H9 (cell line): ENCODE measurements at regions not wholly inside any gene's neighbourhood (a gene's known extent, or its start where the extent isn't known, plus 50 kb on each side); places are given as distances from the start of the nearest gene placed in this dataset.

Source experiments
- DNase-seq: peaks from one replicate; pipeline ENCODE4 v3.0.0-alpha.2; 2017
- H2AFZ ChIP-seq: one replicate; pipeline ENCODE4 v1.6.1; 2013; ENCODE audit warnings: mild to moderate bottlenecking, low read length, control low read depth, moderate library complexity
- H2AK5ac ChIP-seq: 2 replicates; pipeline ENCODE4 v1.6.1; 2013; ENCODE audit warnings: low read length, control low read depth, mixed read lengths; ENCODE audit not compliant: insufficient read length
- H2BK120ac ChIP-seq: one replicate; pipeline ENCODE4 v1.6.1; 2013; ENCODE audit warnings: low read depth, mild to moderate bottlenecking, low read length, control low read depth, inconsistent platforms; ENCODE audit not compliant: poor library complexity, severe bottlenecking
- H2BK12ac ChIP-seq: 2 replicates; pipeline ENCODE4 v1.6.1; 2013; ENCODE audit warnings: low read length, control low read depth, mixed read lengths, low read depth; ENCODE audit not compliant: insufficient read length
- H2BK15ac ChIP-seq: 2 replicates; pipeline ENCODE4 v1.6.1; 2013; ENCODE audit warnings: low read depth, low read length, control low read depth
- H2BK20ac ChIP-seq: one replicate; pipeline ENCODE4 v1.6.1; 2013; ENCODE audit warnings: low read depth, mild to moderate bottlenecking, low read length, control low read depth, inconsistent platforms; ENCODE audit not compliant: poor library complexity, severe bottlenecking
- H2BK5ac ChIP-seq: 2 replicates; pipeline ENCODE4 v1.6.1; 2013; ENCODE audit warnings: low read length, control low read depth, mixed read lengths; ENCODE audit not compliant: insufficient read length
- H3K14ac ChIP-seq: 2 replicates; pipeline ENCODE4 v1.6.1; 2013; ENCODE audit warnings: low read length, control low read depth; ENCODE audit not compliant: insufficient read depth
- H3K18ac ChIP-seq: 2 replicates; pipeline ENCODE4 v1.6.1; 2013; ENCODE audit warnings: low read depth, mild to moderate bottlenecking, mixed read lengths, low read length, control low read depth; ENCODE audit not compliant: insufficient read length
- H3K23ac ChIP-seq: 2 replicates; pipeline ENCODE4 v1.6.1; 2013; ENCODE audit warnings: low read length, control low read depth, mixed read lengths, low read depth; ENCODE audit not compliant: insufficient read length
- H3K23me2 ChIP-seq: 2 replicates; pipeline ENCODE4 v1.6.1; 2013; ENCODE audit warnings: low read depth, mild to moderate bottlenecking, mixed read lengths, low read length, control low read depth; ENCODE audit not compliant: insufficient read length, poor library complexity, severe bottlenecking
- H3K27ac ChIP-seq: 2 replicates; pipeline ENCODE4 v1.5.1; 2013; ENCODE audit warnings: low read length, control low read depth, mixed read lengths, low read depth; ENCODE audit not compliant: insufficient read length
- H3K27me3 ChIP-seq: 2 replicates; pipeline ENCODE4 v1.6.1; 2013; ENCODE audit warnings: low read length, control low read depth, inconsistent platforms; ENCODE audit not compliant: insufficient read depth
- H3K4ac ChIP-seq: 2 replicates; pipeline ENCODE4 v1.6.1; 2013; ENCODE audit warnings: low read depth, mild to moderate bottlenecking, control low read depth, inconsistent platforms, low read length, moderate library complexity
- H3K4me1 ChIP-seq: 2 replicates; pipeline ENCODE4 v1.6.1; 2013; ENCODE audit warnings: low read length, control low read depth, inconsistent platforms; ENCODE audit not compliant: insufficient read depth
- H3K4me2 ChIP-seq: 2 replicates; pipeline ENCODE4 v1.6.1; 2013; ENCODE audit warnings: low read length, control low read depth, mixed read lengths; ENCODE audit not compliant: insufficient read length, insufficient read depth
- H3K56ac ChIP-seq: 2 replicates; pipeline ENCODE4 v1.6.1; 2013; ENCODE audit warnings: low read depth, mild to moderate bottlenecking, mixed read lengths, low read length, control low read depth; ENCODE audit not compliant: insufficient read length
- H3K79me1 ChIP-seq: 2 replicates; pipeline ENCODE4 v1.6.1; 2013; ENCODE audit warnings: low read depth, mild to moderate bottlenecking, moderate library complexity, low read length, control low read depth, inconsistent platforms; ENCODE audit not compliant: insufficient read depth, poor library complexity, severe bottlenecking
- H3K79me2 ChIP-seq: 2 replicates; pipeline ENCODE4 v1.6.1; 2013; ENCODE audit warnings: low read length, control low read depth, inconsistent platforms; ENCODE audit not compliant: insufficient read depth
- H3K9ac ChIP-seq: 2 replicates; pipeline ENCODE4 v1.6.1; 2013; ENCODE audit warnings: low read length, control low read depth, mixed read lengths; ENCODE audit not compliant: insufficient read length; ENCODE audit errors: extremely low read depth
- H3K9me3 ChIP-seq: one replicate; pipeline ENCODE4 v1.6.1; 2013; ENCODE audit warnings: low read depth, low read length, inconsistent platforms; ENCODE audit not compliant: control insufficient read depth
- H3T11ph ChIP-seq: one replicate; pipeline ENCODE4 v1.6.1; 2013; ENCODE audit warnings: mild to moderate bottlenecking, low read length, control low read depth, inconsistent platforms
- H4K20me1 ChIP-seq: one replicate; pipeline ENCODE4 v1.6.1; 2013; ENCODE audit not compliant: control insufficient read depth, insufficient read length, insufficient read depth
- H4K5ac ChIP-seq: 2 replicates; pipeline ENCODE4 v1.6.1; 2013; ENCODE audit warnings: low read depth, mild to moderate bottlenecking, mixed read lengths, low read length, control low read depth; ENCODE audit not compliant: insufficient read length
- H4K8ac ChIP-seq: replicated peaks from 2 replicates; pipeline ENCODE4 v1.6.1; 2013; ENCODE audit warnings: low read length, control low read depth, mixed read lengths, low read depth; ENCODE audit not compliant: insufficient read length
- H4K91ac ChIP-seq: 2 replicates; pipeline ENCODE4 v1.6.1; 2013; ENCODE audit warnings: low read depth, mild to moderate bottlenecking, moderate library complexity, mixed read lengths, low read length, control low read depth; ENCODE audit not compliant: insufficient read length
- H3K27ac Mint-ChIP-seq, 3 experiments: 2 replicates in 2 of 3; 3 replicates in 1 of 3; pipeline ENCODE4 v1.8.0; 2020 to 2021; ENCODE audit warnings: mixed read lengths in 3 of 3, mild to moderate bottlenecking in 1 of 3, moderate library complexity in 1 of 3
- H3K27me3 Mint-ChIP-seq: 2 replicates; pipeline ENCODE4 v1.8.0; 2021; ENCODE audit warnings: low read depth, mild to moderate bottlenecking, moderate library complexity, mixed read lengths
- H3K36me3 Mint-ChIP-seq, 3 experiments: 2 replicates in 2 of 3; 3 replicates in 1 of 3; pipeline ENCODE4 v1.8.0; 2020 to 2021; ENCODE audit warnings: low read depth in 3 of 3, mixed read lengths in 3 of 3; ENCODE audit not compliant: insufficient read depth in 1 of 3
- H3K4me1 Mint-ChIP-seq, 2 experiments: 2 replicates each; pipeline ENCODE4 v1.8.0; 2020; ENCODE audit warnings: mixed read lengths in 2 of 2
- H3K4me3 Mint-ChIP-seq, 2 experiments: 2 replicates in 1 of 2; 3 replicates in 1 of 2; pipeline ENCODE4 v1.8.0; 2020 to 2021; ENCODE audit warnings: mild to moderate bottlenecking in 2 of 2, mixed read lengths in 2 of 2, moderate library complexity in 1 of 2
- H3K9me3 Mint-ChIP-seq, 2 experiments: 2 replicates in 1 of 2; 3 replicates in 1 of 2; pipeline ENCODE4 v1.8.0; 2020; ENCODE audit warnings: mild to moderate bottlenecking in 2 of 2, mixed read lengths in 2 of 2, moderate library complexity in 1 of 2
- TF ChIP-seq, protein P1 (sequence below): fragments of 200-600 bp; sonication (generic); conservative IDR thresholded peaks from 3 replicates; pipeline ENCODE4 v1.8.0; 2021; ENCODE audit warnings: antibody characterized with exemption, mild to moderate bottlenecking

DNA sequence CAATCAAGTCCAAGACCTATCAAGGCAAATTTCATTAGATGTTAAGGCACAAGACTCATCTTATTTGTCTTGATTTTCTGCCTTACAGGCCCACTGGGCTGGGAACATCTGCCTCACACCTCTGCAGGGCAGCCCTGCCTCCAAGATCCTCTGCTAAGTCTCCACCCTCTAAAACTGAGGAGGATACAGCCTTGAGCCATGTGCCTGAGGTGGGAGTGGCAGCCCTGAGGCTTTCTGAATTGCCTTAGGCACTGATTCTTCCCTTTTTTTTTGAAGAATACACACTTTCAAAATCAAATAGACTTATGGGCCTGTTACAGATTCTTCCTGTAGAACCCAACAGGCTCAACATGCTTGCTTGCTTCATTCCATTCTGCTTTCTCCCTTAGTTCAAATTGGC, 544.3 kb upstream of the ADAMTS5 start:
- no peak overlapping the region for H3K23ac ChIP-seq
- H4K8ac ChIP-seq: no peak overlapping the region
- no peak overlapping the region for H2BK5ac ChIP-seq
- Mint-ChIP-seq H3K36me3 (no peaks in the 10 kb centered on the region), H3K27me3 (no peaks in the 10 kb centered on the region), H3K4me1 (no peaks in the 10 kb centered on the region; a peak in 2 of 4 replicates), H3K9me3 (no peaks in the 10 kb centered on the region; a peak in 1 of 5 replicates), H3K4me3 (no peak overlapping the region), H3K27ac (no peak overlapping the region)
- H3K79me2 ChIP-seq: no peaks in the 10 kb centered on the region
- H4K91ac ChIP-seq: no peak overlapping the region
- no peak overlapping the region for H3K4ac ChIP-seq
- TF ChIP-seq, protein P1, sequence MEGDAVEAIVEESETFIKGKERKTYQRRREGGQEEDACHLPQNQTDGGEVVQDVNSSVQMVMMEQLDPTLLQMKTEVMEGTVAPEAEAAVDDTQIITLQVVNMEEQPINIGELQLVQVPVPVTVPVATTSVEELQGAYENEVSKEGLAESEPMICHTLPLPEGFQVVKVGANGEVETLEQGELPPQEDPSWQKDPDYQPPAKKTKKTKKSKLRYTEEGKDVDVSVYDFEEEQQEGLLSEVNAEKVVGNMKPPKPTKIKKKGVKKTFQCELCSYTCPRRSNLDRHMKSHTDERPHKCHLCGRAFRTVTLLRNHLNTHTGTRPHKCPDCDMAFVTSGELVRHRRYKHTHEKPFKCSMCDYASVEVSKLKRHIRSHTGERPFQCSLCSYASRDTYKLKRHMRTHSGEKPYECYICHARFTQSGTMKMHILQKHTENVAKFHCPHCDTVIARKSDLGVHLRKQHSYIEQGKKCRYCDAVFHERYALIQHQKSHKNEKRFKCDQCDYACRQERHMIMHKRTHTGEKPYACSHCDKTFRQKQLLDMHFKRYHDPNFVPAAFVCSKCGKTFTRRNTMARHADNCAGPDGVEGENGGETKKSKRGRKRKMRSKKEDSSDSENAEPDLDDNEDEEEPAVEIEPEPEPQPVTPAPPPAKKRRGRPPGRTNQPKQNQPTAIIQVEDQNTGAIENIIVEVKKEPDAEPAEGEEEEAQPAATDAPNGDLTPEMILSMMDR: no peak
- H2BK12ac ChIP-seq: no peak overlapping the region
- no peak overlapping the region for H4K5ac ChIP-seq
- H3K4me1 ChIP-seq: no peaks in the 10 kb centered on the region
- H3K9ac ChIP-seq: no peak overlapping the region
- H3K27ac ChIP-seq: no peak overlapping the region
- no peak overlapping the region for H2AFZ ChIP-seq
- no peaks in the 10 kb centered on the region for H3K79me1 ChIP-seq
- no peak overlapping the region for H2BK15ac ChIP-seq
- H4K20me1 ChIP-seq: no peaks in the 10 kb centered on the region
- H3K56ac ChIP-seq: no peak overlapping the region
- DNase-seq: no peak
- no peak overlapping the region for H2BK120ac ChIP-seq
- no peak overlapping the region for H3K14ac ChIP-seq
- no peaks in the 10 kb centered on the region for H3K27me3 ChIP-seq
- H2AK5ac ChIP-seq: no peak overlapping the region
- no peak overlapping the region for H3T11ph ChIP-seq
- H3K4me2 ChIP-seq: no peak overlapping the region
- no peaks in the 10 kb centered on the region for H3K9me3 ChIP-seq
- H3K18ac ChIP-seq: no peak overlapping the region
- H2BK20ac ChIP-seq: no peak overlapping the region
- no peaks in the 10 kb centered on the region for H3K23me2 ChIP-seq
